ENCODE measurements at regions not wholly inside any gene's neighbourhood (a gene's known extent, or its start where the extent isn't known, plus 50 kb on each side); places are given as distances from the start of the nearest gene placed in this dataset.

- no peak overlapping the region for H3K4me3 ChIP-seq (ENCODE audit: low read depth, low read length)
- DNase-seq (ENCODE audit: low read depth, low spot score), result no peak
- POLR2A ChIA-PET, result interaction anchor here (1.1 kb wide), 1 partner anchor 10 kb away, joined by 3 read pairs; no protein-coding TSS in a partner anchor
- CTCF ChIA-PET, result no interaction called here
- TF ChIP-seq CTCF (IDR thresholded peaks at IDR 0.05; ENCODE audit: insufficient read depth, low read length, missing control alignments), result no peak
Measured at GRCh38 chr14:53630336-53630735, 326.3 kb downstream of the BMP4 start.

- CTCF ChIA-PET, result no interaction called here
- no peak overlapping the region for H3K4me3 ChIP-seq (ENCODE audit: low read depth, low read length)
- no peak for TF ChIP-seq CTCF (IDR thresholded peaks at IDR 0.05; ENCODE audit: insufficient read depth, low read length, missing control alignments)
- POLR2A ChIA-PET, result interaction anchor here (0.8 kb wide), 1 partner anchor 9 kb away, joined by 3 read pairs; no protein-coding TSS in a partner anchor
- DNase-seq (ENCODE audit: low read depth, low spot score), result no peak
Measured at GRCh38 chr14:53628732-53629430, 327.7 kb downstream of the BMP4 start.

GRCh38 chr14:53628261-53628660 is 328.4 kb downstream of the BMP4 start:
- no peak for TF ChIP-seq CTCF (IDR thresholded peaks at IDR 0.05; ENCODE audit: insufficient read depth, low read length, missing control alignments)
- DNase-seq (ENCODE audit: low read depth, low spot score), result no peak
- CTCF ChIA-PET, result no interaction called here
- POLR2A ChIA-PET, result interaction anchor here (0.8 kb wide), 1 partner anchor 8 kb away, joined by 3 read pairs; no protein-coding TSS in a partner anchor
- H3K4me3 ChIP-seq (ENCODE audit: low read depth, low read length), result no peak overlapping the region

GRCh38 chr14:53626761-53627160 is 329.9 kb downstream of the BMP4 start:
- CTCF ChIA-PET, result no interaction called here

GRCh38 chr14:53622447-53622846 is 334.2 kb downstream of the BMP4 start:
- POLR2A ChIA-PET, result no interaction called here
- DNase-seq (ENCODE audit: low read depth, low spot score), result no peak
- CTCF ChIA-PET, result no interaction called here
- no peak overlapping the region for H3K4me3 ChIP-seq (ENCODE audit: low read depth, low read length)
- no peak for TF ChIP-seq CTCF (IDR thresholded peaks at IDR 0.05; ENCODE audit: insufficient read depth, low read length, missing control alignments)

More at GRCh38 chr14:53626761-53627160, 329.9 kb downstream of the BMP4 start:
- TF ChIP-seq CTCF (IDR thresholded peaks at IDR 0.05; ENCODE audit: insufficient read depth, low read length, missing control alignments), result no peak
- no peak overlapping the region for H3K4me3 ChIP-seq (ENCODE audit: low read depth, low read length)
- no peak for DNase-seq (ENCODE audit: low read depth, low spot score)
- POLR2A ChIA-PET, result interaction anchor here (0.6 kb wide), 1 partner anchor 393 kb away, joined by 3 read pairs; no protein-coding TSS in a partner anchor

- ChIA-PET CTCF (no interaction called here), POLR2A (no interaction called here)
- TF ChIP-seq CTCF (IDR thresholded peaks at IDR 0.05; ENCODE audit: insufficient read depth, low read length, missing control alignments), result no peak
- no peak overlapping the region for H3K4me3 ChIP-seq (ENCODE audit: low read depth, low read length)
- no peak for DNase-seq (ENCODE audit: low read depth, low spot score)
Measured at GRCh38 chr14:53621921-53622320, 334.7 kb downstream of the BMP4 start.
